H1 (cell line): ENCODE measurements at regions not wholly inside any gene's neighbourhood (a gene's known extent, or its start where the extent isn't known, plus 50 kb on each side); places are given as distances from the start of the nearest gene placed in this dataset.

Experiments
- BRCA1 ChIP-seq: IDR thresholded peaks from 2 replicates; pipeline ENCODE4 v1.6.1; 2012; ENCODE audit warnings: low read depth, low read length, improper control_type of control experiment
- EP300 ChIP-seq, 2 experiments: IDR thresholded peaks; 1 replicate in 1 of 2; 2 replicates in 1 of 2; pipeline ENCODE4 v1.6.1; 2011 to 2012; ENCODE audit warnings: low read depth in 2 of 2, low read length in 2 of 2, mild to moderate bottlenecking in 2 of 2, borderline replicate concordance in 1 of 2, inconsistent platforms in 1 of 2, moderate library complexity in 1 of 2
- JUND ChIP-seq: IDR thresholded peaks from 2 replicates; pipeline ENCODE4 v1.6.1; 2011; ENCODE audit warnings: mild to moderate bottlenecking, improper control_type of control experiment, low read length
- KDM4A ChIP-seq: IDR thresholded peaks from one replicate; pipeline ENCODE4 v1.7.1; 2012; ENCODE audit warnings: low read depth, mild to moderate bottlenecking, moderate library complexity, low read length, inconsistent platforms; ENCODE audit not compliant: severe bottlenecking
- NANOG ChIP-seq: IDR thresholded peaks from 2 replicates; pipeline ENCODE4 v1.6.1; 2011; ENCODE audit warnings: low read length, low read depth, mild to moderate bottlenecking, inconsistent platforms; ENCODE audit not compliant: insufficient read depth, poor library complexity, severe bottlenecking
- NRF1 ChIP-seq: IDR thresholded peaks from 2 replicates; pipeline ENCODE4 v1.6.1; 2011; ENCODE audit warnings: mild to moderate bottlenecking, low read depth, low read length, improper control_type of control experiment
- SP2 ChIP-seq: IDR thresholded peaks from 2 replicates; pipeline ENCODE4 v1.6.1; 2012; ENCODE audit warnings: mild to moderate bottlenecking, low read length, inconsistent platforms
- TBP ChIP-seq: IDR thresholded peaks from 2 replicates; pipeline ENCODE4 v1.6.1; 2011; ENCODE audit warnings: low read depth, low read length, improper control_type of control experiment
- TEAD4 ChIP-seq: IDR thresholded peaks from 2 replicates; pipeline ENCODE4 v1.6.1; 2012; ENCODE audit warnings: low read depth, low read length, inconsistent platforms, mixed read lengths

GRCh38 chr4:189206953-189207352 is 733.7 kb upstream of the FRG1 start (continued):
- TF ChIP-seq SP2 (no peak), TEAD4 (no peak), EP300 (IDR thresholded peaks at IDR 0.05; ENCODE audit: borderline replicate concordance in 1 of 2, low read depth in 2 of 2, low read length in 2 of 2) (no peak), NANOG (no peak), NRF1 (no peak), JUND (no peak), BRCA1 (no peak), KDM4A (no peak), TBP (no peak)
